ENCODE measurements at regions not wholly inside any gene's neighbourhood (a gene's known extent, or its start where the extent isn't known, plus 50 kb on each side); places are given as distances from the start of the nearest gene placed in this dataset.

DNA sequence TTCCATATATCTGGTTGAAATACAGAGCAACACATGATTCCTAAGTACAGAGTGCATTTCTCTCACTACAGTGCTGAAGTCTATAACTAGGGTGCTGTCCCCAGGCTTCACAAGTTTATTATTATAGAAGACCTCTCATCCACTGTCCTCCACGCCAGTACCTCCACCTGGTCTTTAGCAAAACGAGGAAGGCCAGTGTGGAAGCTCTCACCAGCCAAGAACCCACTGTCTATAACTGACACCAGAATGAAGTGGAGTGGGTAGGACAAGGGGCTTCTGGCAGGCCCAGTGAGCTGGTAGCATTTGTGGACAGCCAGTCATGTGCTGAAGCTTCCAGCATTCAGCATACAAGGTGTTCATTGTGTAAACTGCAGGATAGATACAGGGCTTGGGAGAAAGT is 430.7 kb downstream of the GADD45G start:
- Histone ChIP-seq H3K27ac (ENCODE audit: low read depth in 2 of 2, low read length in 2 of 2) (no peak overlapping the region), H3K36me3 (ENCODE audit: control insufficient read depth in 2 of 2, insufficient read depth in 2 of 2, low read length in 2 of 2) (no peaks in the 10 kb centered on the region), H3K9me3 (ENCODE audit: control insufficient read depth in 2 of 2, low read length in 2 of 2) (no peaks in the 10 kb centered on the region), H3K4me1 (ENCODE audit: control insufficient read depth in 2 of 2, insufficient read depth in 2 of 2, low read length in 2 of 2) (no peaks in the 10 kb centered on the region), H3K9ac (ENCODE audit: low read depth in 1 of 2, low read length in 2 of 2) (no peak overlapping the region), H3K27me3 (ENCODE audit: control insufficient read depth in 2 of 2, insufficient read depth in 2 of 2, low read length in 2 of 2) (no peaks in the 10 kb centered on the region), H3K4me3 (ENCODE audit: low read length in 2 of 2) (no peak overlapping the region)

DNA sequence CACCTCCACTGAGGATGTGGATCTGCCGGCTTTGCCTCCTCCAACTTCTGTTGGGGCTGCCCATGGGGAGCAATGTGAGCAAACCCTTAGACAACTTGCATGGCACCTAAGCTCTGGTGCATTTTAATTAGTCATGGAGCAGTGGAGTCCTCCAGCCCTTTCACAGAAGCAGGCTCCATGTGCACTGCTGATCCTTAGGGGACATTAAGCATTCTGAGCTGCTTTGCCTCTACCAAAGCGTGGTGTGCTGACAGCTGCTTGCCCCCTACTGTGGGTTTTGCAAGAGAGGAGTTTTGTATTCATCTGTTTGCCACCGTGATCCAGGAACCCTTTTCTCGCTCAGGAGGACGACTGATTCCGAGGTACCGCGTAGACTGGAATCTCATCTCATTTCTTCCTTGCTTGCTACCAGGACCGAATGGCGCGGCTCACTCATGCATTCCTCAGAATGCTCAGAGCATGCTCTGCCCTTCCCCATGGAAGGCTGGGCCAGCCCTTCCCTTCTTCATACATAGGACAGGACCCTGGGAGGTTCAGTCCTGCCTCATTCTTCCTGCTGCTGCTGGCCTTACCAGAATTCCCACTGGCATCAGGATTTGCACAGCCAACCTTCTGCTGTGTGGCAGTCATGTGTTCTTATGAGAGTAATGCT is 432.5 kb downstream of the GADD45G start:
- no peaks in the 10 kb centered on the region for H3K36me3 ChIP-seq (ENCODE audit: control insufficient read depth in 2 of 2, insufficient read depth in 2 of 2, low read length in 2 of 2)
- no peaks in the 10 kb centered on the region for H3K9me3 ChIP-seq (ENCODE audit: control insufficient read depth in 2 of 2, low read length in 2 of 2)
- H3K27me3 ChIP-seq (ENCODE audit: control insufficient read depth in 2 of 2, insufficient read depth in 2 of 2, low read length in 2 of 2) = no peaks in the 10 kb centered on the region
- H3K4me1 ChIP-seq (ENCODE audit: control insufficient read depth in 2 of 2, insufficient read depth in 2 of 2, low read length in 2 of 2) = no peaks in the 10 kb centered on the region
- no peak overlapping the region for H3K4me3 ChIP-seq (ENCODE audit: low read length in 2 of 2)
- no peak overlapping the region for H3K27ac ChIP-seq (ENCODE audit: low read depth in 2 of 2, low read length in 2 of 2)
- no peak overlapping the region for H3K9ac ChIP-seq (ENCODE audit: low read depth in 1 of 2, low read length in 2 of 2)

DNA sequence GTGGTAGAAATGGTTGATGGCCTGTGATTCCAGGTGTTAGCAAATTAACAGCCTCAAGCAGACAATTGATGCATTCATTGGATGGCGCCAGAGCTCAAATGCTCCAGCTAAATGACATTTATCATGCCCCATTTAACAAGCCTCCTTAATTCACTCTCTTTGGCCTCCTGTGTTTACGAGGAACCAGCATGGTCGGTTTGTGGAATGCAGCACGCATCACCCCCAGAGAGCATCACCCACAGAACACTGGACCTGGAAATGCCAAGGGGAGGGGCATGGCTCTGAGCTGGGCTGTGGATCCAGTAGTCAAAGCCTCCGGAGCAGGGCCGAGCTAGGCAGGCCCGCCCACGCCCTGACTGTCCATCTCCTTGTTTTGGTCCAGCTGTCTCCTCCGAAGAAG is 434.0 kb downstream of the GADD45G start:
- H3K4me3 ChIP-seq (ENCODE audit: low read length in 2 of 2) = no peak overlapping the region
- no peak overlapping the region for H3K27ac ChIP-seq (ENCODE audit: low read depth in 2 of 2, low read length in 2 of 2)
- no peak overlapping the region for H3K9ac ChIP-seq (ENCODE audit: low read depth in 1 of 2, low read length in 2 of 2)
- H3K27me3 ChIP-seq (ENCODE audit: control insufficient read depth in 2 of 2, insufficient read depth in 2 of 2, low read length in 2 of 2) = no peaks in the 10 kb centered on the region
- no peaks in the 10 kb centered on the region for H3K9me3 ChIP-seq (ENCODE audit: control insufficient read depth in 2 of 2, low read length in 2 of 2)
- no peaks in the 10 kb centered on the region for H3K36me3 ChIP-seq (ENCODE audit: control insufficient read depth in 2 of 2, insufficient read depth in 2 of 2, low read length in 2 of 2)
- no peaks in the 10 kb centered on the region for H3K4me1 ChIP-seq (ENCODE audit: control insufficient read depth in 2 of 2, insufficient read depth in 2 of 2, low read length in 2 of 2)

DNA sequence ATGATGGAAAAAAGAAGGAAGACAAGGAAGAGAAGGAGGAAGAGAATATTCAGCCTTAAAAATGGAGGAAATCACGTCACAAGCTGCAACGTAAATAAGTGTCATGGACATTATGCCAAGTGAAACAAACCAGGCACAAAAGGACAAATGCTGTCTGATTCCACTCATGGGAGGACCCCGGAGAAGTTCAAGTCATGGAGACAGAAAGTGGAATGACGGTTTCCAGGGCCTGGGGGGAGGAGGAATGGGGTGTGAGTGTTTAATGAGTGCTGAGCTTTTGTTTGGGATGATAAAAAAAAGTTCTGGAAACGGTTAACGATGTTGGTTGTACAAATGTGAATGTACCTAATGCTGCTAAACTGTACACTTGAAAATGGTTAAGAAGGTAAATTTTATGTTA is 439.5 kb downstream of the GADD45G start:
- Histone ChIP-seq H3K27ac (ENCODE audit: low read depth in 2 of 2, low read length in 2 of 2) (no peak overlapping the region), H3K4me3 (ENCODE audit: low read length in 2 of 2) (no peak overlapping the region)

DNA sequence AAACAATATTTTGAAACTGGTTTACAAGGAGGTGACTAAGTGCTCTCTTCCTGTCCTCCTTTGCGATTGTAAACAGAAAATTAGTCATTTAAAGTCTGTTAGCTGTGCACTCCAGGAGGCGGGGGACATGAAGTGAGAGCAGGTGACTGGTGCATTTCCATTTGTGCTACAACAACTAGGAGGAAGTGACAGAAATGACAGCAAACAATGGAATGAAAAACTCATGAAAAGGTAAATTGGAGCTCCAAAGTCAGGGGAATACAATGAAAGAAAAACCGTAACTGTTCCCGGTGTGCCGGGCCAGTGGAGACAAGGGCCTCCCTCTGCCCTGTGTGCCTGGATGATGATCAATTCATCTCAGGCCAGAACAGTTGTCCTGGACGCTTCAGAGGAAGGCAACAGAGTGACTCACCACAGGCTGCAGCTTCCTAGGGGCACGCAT is 439.9 kb downstream of the GADD45G start:
- H3K27me3 ChIP-seq (ENCODE audit: control insufficient read depth in 2 of 2, insufficient read depth in 2 of 2, low read length in 2 of 2) = no peaks in the 10 kb centered on the region
- no peak overlapping the region for H3K27ac ChIP-seq (ENCODE audit: low read depth in 2 of 2, low read length in 2 of 2)
- no peak overlapping the region for H3K4me3 ChIP-seq (ENCODE audit: low read length in 2 of 2)
- no peaks in the 10 kb centered on the region for H3K9me3 ChIP-seq (ENCODE audit: control insufficient read depth in 2 of 2, low read length in 2 of 2)
- no peaks in the 10 kb centered on the region for H3K36me3 ChIP-seq (ENCODE audit: control insufficient read depth in 2 of 2, insufficient read depth in 2 of 2, low read length in 2 of 2)
- H3K9ac ChIP-seq (ENCODE audit: low read depth in 1 of 2, low read length in 2 of 2) = no peak overlapping the region
- no peaks in the 10 kb centered on the region for H3K4me1 ChIP-seq (ENCODE audit: control insufficient read depth in 2 of 2, insufficient read depth in 2 of 2, low read length in 2 of 2)

More for the DNA sequence above, 439.5 kb downstream of the GADD45G start:
- no peak overlapping the region for H3K9ac ChIP-seq (ENCODE audit: low read depth in 1 of 2, low read length in 2 of 2)
- no peaks in the 10 kb centered on the region for H3K4me1 ChIP-seq (ENCODE audit: control insufficient read depth in 2 of 2, insufficient read depth in 2 of 2, low read length in 2 of 2)
- no peaks in the 10 kb centered on the region for H3K27me3 ChIP-seq (ENCODE audit: control insufficient read depth in 2 of 2, insufficient read depth in 2 of 2, low read length in 2 of 2)
- H3K9me3 ChIP-seq (ENCODE audit: control insufficient read depth in 2 of 2, low read length in 2 of 2) = no peaks in the 10 kb centered on the region
- H3K36me3 ChIP-seq (ENCODE audit: control insufficient read depth in 2 of 2, insufficient read depth in 2 of 2, low read length in 2 of 2) = no peaks in the 10 kb centered on the region

DNA sequence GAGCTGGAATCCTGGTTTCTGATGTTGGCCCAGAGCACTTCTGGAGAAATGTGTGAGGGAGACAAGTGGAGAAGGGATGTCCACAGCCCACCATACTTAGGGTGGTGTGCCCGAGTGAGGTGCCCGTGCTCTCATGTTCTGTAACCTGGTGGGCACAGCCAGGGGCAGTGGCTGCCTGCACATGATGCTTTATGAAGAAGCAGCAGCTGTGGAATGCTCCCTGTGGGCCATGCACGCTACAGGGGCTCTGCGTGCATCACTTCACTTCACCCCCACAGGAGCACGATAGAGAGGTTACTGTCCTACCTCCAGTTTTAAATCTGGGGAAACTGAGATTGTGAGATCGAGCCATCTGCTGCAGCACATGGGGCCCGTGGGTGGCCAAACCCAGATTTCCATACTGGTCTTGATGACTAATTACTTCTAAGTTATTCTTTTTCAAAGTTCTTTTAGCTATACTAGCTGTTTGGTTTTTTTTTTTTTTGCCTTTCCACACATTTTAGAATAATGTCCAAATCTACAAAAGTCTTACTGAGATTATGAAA is 441.6 kb downstream of the GADD45G start:
- Histone ChIP-seq H3K9me3 (ENCODE audit: control insufficient read depth in 2 of 2, low read length in 2 of 2) (no peaks in the 10 kb centered on the region), H3K27me3 (ENCODE audit: control insufficient read depth in 2 of 2, insufficient read depth in 2 of 2, low read length in 2 of 2) (no peaks in the 10 kb centered on the region), H3K4me1 (ENCODE audit: control insufficient read depth in 2 of 2, insufficient read depth in 2 of 2, low read length in 2 of 2) (no peaks in the 10 kb centered on the region), H3K9ac (ENCODE audit: low read depth in 1 of 2, low read length in 2 of 2) (no peak overlapping the region), H3K27ac (ENCODE audit: low read depth in 2 of 2, low read length in 2 of 2) (no peak overlapping the region), H3K36me3 (ENCODE audit: control insufficient read depth in 2 of 2, insufficient read depth in 2 of 2, low read length in 2 of 2) (no peaks in the 10 kb centered on the region), H3K4me3 (ENCODE audit: low read length in 2 of 2) (no peak overlapping the region)

DNA sequence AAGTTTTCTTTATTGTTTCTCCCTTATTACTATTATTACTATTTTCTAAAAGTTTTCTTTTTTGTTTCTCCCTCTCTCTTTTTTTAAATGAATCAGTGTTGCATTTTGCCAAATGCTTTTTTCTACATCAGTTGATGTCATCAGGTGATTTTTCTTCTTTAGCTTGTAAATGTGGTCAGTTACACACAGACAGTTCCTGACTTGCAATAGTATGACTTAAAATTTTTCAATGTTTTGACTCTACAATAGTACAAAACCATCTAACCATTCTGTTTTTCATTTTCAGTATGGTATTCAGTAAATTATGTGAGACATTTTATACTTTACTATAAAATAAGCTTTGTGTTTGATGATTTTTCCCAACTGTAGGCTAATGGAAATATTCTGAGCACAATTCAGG is 443.0 kb downstream of the GADD45G start:
- Histone ChIP-seq H3K4me3 (ENCODE audit: low read length in 2 of 2) (no peak overlapping the region), H3K27me3 (ENCODE audit: control insufficient read depth in 2 of 2, insufficient read depth in 2 of 2, low read length in 2 of 2) (no peaks in the 10 kb centered on the region), H3K27ac (ENCODE audit: low read depth in 2 of 2, low read length in 2 of 2) (no peak overlapping the region), H3K9ac (ENCODE audit: low read depth in 1 of 2, low read length in 2 of 2) (no peak overlapping the region), H3K9me3 (ENCODE audit: control insufficient read depth in 2 of 2, low read length in 2 of 2) (no peaks in the 10 kb centered on the region), H3K36me3 (ENCODE audit: control insufficient read depth in 2 of 2, insufficient read depth in 2 of 2, low read length in 2 of 2) (no peaks in the 10 kb centered on the region), H3K4me1 (ENCODE audit: control insufficient read depth in 2 of 2, insufficient read depth in 2 of 2, low read length in 2 of 2) (no peaks in the 10 kb centered on the region)

DNA sequence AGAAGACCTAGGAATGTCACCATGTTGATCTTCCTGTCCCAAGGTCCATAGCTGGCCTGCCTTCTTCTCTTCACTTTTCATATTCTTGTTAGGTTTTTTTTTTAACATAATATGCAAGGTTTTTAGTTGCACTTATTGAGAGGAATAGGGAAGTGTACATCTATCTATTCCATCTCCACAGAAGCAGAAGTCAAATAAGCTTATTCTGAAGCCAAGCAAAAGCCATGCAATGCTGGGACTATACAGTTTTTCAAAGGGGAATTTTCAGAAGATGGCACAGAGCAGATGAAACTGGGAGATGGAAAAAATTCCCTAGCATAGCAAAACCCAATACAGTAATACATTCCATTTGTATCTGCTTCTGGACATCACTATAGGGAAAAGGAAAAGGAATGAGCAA is 447.6 kb downstream of the GADD45G start:
- Histone ChIP-seq H3K27me3 (ENCODE audit: control insufficient read depth in 2 of 2, insufficient read depth in 2 of 2, low read length in 2 of 2) (no peaks in the 10 kb centered on the region), H3K36me3 (ENCODE audit: control insufficient read depth in 2 of 2, insufficient read depth in 2 of 2, low read length in 2 of 2) (no peaks in the 10 kb centered on the region), H3K4me3 (ENCODE audit: low read length in 2 of 2) (no peak overlapping the region), H3K27ac (ENCODE audit: low read depth in 2 of 2, low read length in 2 of 2) (no peak overlapping the region), H3K9ac (ENCODE audit: low read depth in 1 of 2, low read length in 2 of 2) (no peak overlapping the region), H3K4me1 (ENCODE audit: control insufficient read depth in 2 of 2, insufficient read depth in 2 of 2, low read length in 2 of 2) (no peaks in the 10 kb centered on the region), H3K9me3 (ENCODE audit: control insufficient read depth in 2 of 2, low read length in 2 of 2) (no peaks in the 10 kb centered on the region)

DNA sequence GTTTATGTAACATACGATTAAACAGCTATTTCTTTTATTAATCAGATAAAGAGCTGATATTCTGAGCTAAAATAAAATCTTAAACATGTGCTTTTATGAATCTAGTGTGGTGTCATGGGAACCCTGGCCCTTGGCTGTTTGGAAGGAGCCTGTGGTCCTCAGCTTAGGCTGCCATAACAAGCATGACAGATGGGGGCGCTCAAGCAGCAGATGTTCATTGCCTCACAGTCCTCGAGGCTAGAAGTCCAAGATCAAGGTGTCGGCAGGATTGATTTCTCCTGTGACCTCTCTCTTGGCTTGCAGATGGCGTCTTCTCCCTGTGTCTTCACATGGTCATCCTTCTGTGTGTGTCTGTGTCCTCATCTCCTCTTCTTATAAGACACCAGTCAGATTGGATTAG is 448.2 kb downstream of the GADD45G start:
- Histone ChIP-seq H3K9ac (ENCODE audit: low read depth in 1 of 2, low read length in 2 of 2) (no peak overlapping the region), H3K4me3 (ENCODE audit: low read length in 2 of 2) (no peak overlapping the region)

DNA sequence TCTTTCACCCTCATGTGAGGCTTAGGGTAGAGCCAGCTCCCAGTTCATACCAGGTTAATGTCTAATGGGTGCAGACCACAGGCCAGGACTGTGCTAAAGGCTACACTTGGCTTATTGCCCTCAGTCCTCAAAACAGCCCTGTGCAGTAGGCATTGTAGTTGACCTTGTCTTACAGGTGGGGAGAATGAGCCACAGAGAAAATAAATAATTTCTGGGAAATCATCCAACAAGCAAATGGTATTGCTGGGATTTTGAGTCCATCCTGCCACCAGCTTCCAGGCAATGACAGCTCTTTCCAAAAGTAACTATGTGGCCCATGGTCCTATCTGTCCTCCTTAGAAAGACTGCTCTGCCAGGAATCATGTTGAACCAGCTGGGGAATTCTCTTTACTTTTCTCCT is 450.0 kb downstream of the GADD45G start:
- Histone ChIP-seq H3K9me3 (ENCODE audit: control insufficient read depth in 2 of 2, low read length in 2 of 2) (no peaks in the 10 kb centered on the region), H3K4me1 (ENCODE audit: control insufficient read depth in 2 of 2, insufficient read depth in 2 of 2, low read length in 2 of 2) (no peaks in the 10 kb centered on the region), H3K27ac (ENCODE audit: low read depth in 2 of 2, low read length in 2 of 2) (no peak overlapping the region), H3K36me3 (ENCODE audit: control insufficient read depth in 2 of 2, insufficient read depth in 2 of 2, low read length in 2 of 2) (no peaks in the 10 kb centered on the region), H3K4me3 (ENCODE audit: low read length in 2 of 2) (no peak overlapping the region), H3K27me3 (ENCODE audit: control insufficient read depth in 2 of 2, insufficient read depth in 2 of 2, low read length in 2 of 2) (no peaks in the 10 kb centered on the region), H3K9ac (ENCODE audit: low read depth in 1 of 2, low read length in 2 of 2) (no peak overlapping the region)

More for the DNA sequence above, 448.2 kb downstream of the GADD45G start:
- Histone ChIP-seq H3K27ac (ENCODE audit: low read depth in 2 of 2, low read length in 2 of 2) (no peak overlapping the region), H3K36me3 (ENCODE audit: control insufficient read depth in 2 of 2, insufficient read depth in 2 of 2, low read length in 2 of 2) (no peaks in the 10 kb centered on the region), H3K9me3 (ENCODE audit: control insufficient read depth in 2 of 2, low read length in 2 of 2) (no peaks in the 10 kb centered on the region), H3K4me1 (ENCODE audit: control insufficient read depth in 2 of 2, insufficient read depth in 2 of 2, low read length in 2 of 2) (no peaks in the 10 kb centered on the region), H3K27me3 (ENCODE audit: control insufficient read depth in 2 of 2, insufficient read depth in 2 of 2, low read length in 2 of 2) (no peaks in the 10 kb centered on the region)

Measured in mucosa of rectum (tissue), 2 donors.